Peyer's patch (tissue), 4 donors: ENCODE measurements at regions not wholly inside any gene's neighbourhood (a gene's known extent, or its start where the extent isn't known, plus 50 kb on each side); places are given as distances from the start of the nearest gene placed in this dataset.

Source experiments
- DNase-seq, 3 donors: peaks; one replicate each; pipeline ENCODE4 v3.0.0-alpha.2; 2017 to 2019
- H3K27ac ChIP-seq, 4 donors: fragments of 200-600 bp; sonication (generic); one replicate each; pipeline ENCODE4 v1.5.1; 2016 to 2019
- H3K27me3 ChIP-seq, 2 donors: fragments of 200-600 bp; sonication (generic); one replicate each; pipeline ENCODE4 v1.5.1; 2019
- H3K36me3 ChIP-seq, 3 donors: fragments of 200-600 bp; sonication (generic); one replicate each; pipeline ENCODE4 v1.5.1; 2016 to 2019
- H3K4me1 ChIP-seq, 4 donors: fragments of 200-600 bp; sonication (generic); one replicate each; pipeline ENCODE4 v1.5.1; 2016 to 2019
- H3K4me3 ChIP-seq, 4 donors: fragments of 200-600 bp; sonication (generic); 1 replicate in 3 of 4; 2 replicates in 1 of 4; pipeline ENCODE4 v1.5.1; 2016 to 2019; ENCODE audit warnings: mild to moderate bottlenecking in 1 of 4
- H3K9me3 ChIP-seq, 4 donors: fragments of 200-600 bp; sonication (generic); one replicate each; pipeline ENCODE4 v1.5.1; 2016 to 2019; ENCODE audit warnings: mild to moderate bottlenecking in 1 of 4
- POLR2A ChIP-seq, 2 donors: fragments of 450-650 bp; IDR thresholded peaks; one replicate each; pipeline ENCODE4 v1.5.1; 2017; ENCODE audit warnings: antibody characterized with exemption in 2 of 2, mild to moderate bottlenecking in 2 of 2, moderate library complexity in 2 of 2
- TF ChIP-seq, protein P1 (sequence below), 6 experiments: fragments of 450-650 bp in 4 of 6; fragments of 200-600 bp in 2 of 6; sonication (generic) in 1 of 6; IDR thresholded peaks; one replicate each; pipeline ENCODE4 v1.5.1; 2017 to 2019; ENCODE audit warnings: antibody characterized with exemption in 6 of 6, mild to moderate bottlenecking in 3 of 6, moderate library complexity in 1 of 6

DNA sequence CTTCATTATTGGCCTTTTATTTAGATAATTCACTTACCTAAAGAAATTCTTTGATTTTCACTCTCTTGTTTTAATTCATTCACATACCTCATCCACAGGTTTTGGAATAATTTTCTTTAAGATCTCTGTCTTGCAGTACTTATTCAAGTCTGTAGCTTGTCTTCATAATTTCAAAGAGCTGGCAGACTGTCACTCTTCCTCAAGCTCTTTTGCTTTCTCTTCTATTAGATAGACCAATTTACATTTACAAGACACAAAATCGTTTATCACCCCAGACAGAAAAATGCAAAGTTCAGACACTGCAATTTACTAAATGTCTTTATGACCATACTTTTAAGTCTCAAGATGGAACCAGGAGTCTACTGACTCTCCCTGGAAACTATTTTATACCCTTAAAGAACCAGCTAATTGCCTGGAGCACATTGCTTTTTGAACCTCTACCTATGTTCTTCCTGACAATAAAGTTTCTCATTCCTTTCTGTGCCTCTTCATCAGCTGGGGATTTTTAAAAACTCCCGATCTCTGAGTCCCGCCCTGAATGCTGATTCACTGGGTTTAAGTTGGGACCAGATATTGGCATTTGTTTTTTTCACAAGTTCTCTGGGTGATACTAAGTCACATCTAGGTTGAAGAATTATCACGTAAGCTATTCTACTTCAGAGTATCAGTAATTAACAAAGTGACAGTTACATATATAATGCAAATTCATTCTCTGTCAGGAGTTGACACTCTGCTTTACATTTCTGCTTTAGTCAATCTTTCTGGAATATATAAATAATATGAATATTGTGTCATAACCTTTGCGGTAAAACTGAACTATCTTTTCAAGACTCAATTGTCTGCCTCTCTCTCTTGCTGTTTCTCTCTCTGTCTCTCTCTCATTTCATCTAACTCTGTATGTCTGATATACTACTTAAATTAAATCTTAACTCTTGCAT is 196.4 kb downstream of the PCDH7 start:
- no peak for DNase-seq
- TF ChIP-seq, protein P1, sequence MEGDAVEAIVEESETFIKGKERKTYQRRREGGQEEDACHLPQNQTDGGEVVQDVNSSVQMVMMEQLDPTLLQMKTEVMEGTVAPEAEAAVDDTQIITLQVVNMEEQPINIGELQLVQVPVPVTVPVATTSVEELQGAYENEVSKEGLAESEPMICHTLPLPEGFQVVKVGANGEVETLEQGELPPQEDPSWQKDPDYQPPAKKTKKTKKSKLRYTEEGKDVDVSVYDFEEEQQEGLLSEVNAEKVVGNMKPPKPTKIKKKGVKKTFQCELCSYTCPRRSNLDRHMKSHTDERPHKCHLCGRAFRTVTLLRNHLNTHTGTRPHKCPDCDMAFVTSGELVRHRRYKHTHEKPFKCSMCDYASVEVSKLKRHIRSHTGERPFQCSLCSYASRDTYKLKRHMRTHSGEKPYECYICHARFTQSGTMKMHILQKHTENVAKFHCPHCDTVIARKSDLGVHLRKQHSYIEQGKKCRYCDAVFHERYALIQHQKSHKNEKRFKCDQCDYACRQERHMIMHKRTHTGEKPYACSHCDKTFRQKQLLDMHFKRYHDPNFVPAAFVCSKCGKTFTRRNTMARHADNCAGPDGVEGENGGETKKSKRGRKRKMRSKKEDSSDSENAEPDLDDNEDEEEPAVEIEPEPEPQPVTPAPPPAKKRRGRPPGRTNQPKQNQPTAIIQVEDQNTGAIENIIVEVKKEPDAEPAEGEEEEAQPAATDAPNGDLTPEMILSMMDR (IDR thresholded peaks at IDR 0.05) = no peak
- TF ChIP-seq POLR2A (IDR thresholded peaks at IDR 0.05) = no peak
- no peaks in the 10 kb centered on the region for H3K36me3 ChIP-seq
- no peaks in the 10 kb centered on the region for H3K4me1 ChIP-seq
- H3K27ac ChIP-seq = no peak overlapping the region
- H3K27me3 ChIP-seq = no peaks in the 10 kb centered on the region
- H3K9me3 ChIP-seq = no peaks in the 10 kb centered on the region
- H3K4me3 ChIP-seq = no peak overlapping the region

DNA sequence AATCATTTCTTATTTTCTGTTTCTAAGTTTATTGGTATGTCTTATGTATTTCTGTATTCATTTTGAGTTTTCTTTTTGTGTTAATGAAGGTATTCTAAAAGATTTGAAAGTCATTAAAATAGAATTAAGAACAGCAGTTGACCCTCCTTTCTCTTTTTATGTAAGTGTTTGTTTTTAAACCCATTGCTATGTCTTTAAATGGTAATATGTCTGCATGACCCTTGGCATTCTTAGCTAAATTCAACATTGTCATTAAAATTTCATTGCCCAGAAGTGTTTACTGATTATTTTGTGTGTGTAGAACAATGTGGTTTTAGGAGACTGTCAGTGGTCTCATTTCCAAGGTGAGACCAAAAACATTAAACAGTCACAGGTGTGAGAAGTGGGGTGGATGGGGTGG is 197.8 kb downstream of the PCDH7 start:
- DNase-seq = no peak
- H3K9me3 ChIP-seq = no peaks in the 10 kb centered on the region
- no peak for TF ChIP-seq POLR2A (IDR thresholded peaks at IDR 0.05)
- TF ChIP-seq, protein P1 (IDR thresholded peaks at IDR 0.05) = no peak

DNA sequence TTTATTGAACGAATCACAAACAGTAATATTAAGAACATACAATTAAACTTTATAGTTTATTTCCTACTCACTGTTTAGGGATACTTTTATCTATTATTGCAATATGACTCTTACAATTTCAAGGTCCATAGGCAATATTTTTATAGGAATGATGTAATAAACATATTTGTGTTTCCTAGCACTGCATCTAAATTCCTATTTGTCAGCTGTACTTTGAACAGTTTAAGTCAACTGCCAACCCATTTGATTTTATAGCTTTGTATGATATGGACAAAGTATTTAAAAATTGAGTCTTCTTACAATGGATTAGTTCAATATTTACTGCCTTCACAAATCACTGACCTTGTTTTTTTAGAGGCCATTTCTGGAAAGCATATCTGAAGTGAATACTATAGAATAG is 199.3 kb downstream of the PCDH7 start:
- DNase-seq = no peak
- no peaks in the 10 kb centered on the region for H3K27me3 ChIP-seq

More for the DNA sequence above, 197.8 kb downstream of the PCDH7 start:
- H3K4me3 ChIP-seq = no peak overlapping the region
- no peaks in the 10 kb centered on the region for H3K27me3 ChIP-seq
- H3K36me3 ChIP-seq = no peaks in the 10 kb centered on the region
- no peak overlapping the region for H3K27ac ChIP-seq
- no peaks in the 10 kb centered on the region for H3K4me1 ChIP-seq

DNA sequence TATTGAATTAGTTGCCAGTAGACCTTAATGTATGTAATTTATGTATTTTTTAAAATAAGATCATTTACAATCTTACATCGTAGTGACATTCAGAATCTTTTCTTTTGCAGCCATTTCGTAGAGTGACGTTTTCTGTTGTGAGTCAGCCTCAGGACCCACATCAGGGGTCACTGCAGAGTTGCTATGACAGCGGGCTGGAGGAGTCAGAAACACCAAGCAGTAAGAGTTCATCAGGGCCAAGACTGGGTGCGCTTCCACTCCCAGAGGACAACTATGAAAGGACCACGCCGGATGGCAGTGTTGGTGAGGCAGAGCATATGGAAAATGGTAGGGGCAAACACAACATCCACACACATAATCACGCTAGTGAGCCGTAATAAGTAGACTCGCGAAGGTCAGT is 199.9 kb downstream of the PCDH7 start:
- Histone ChIP-seq H3K27ac (no peak overlapping the region), H3K27me3 (no peaks in the 10 kb centered on the region), H3K4me3 (no peak overlapping the region), H3K4me1 (no peaks in the 10 kb centered on the region), H3K9me3 (no peaks in the 10 kb centered on the region), H3K36me3 (no peaks in the 10 kb centered on the region)
- DNase-seq = no peak
- no peak for TF ChIP-seq POLR2A (IDR thresholded peaks at IDR 0.05)
- TF ChIP-seq, protein P1 (IDR thresholded peaks at IDR 0.05) = no peak

More for the DNA sequence above, 199.3 kb downstream of the PCDH7 start:
- Histone ChIP-seq H3K9me3 (no peaks in the 10 kb centered on the region), H3K4me3 (no peak overlapping the region), H3K4me1 (no peaks in the 10 kb centered on the region), H3K27ac (no peak overlapping the region), H3K36me3 (no peaks in the 10 kb centered on the region)
- TF ChIP-seq, protein P1 (IDR thresholded peaks at IDR 0.05) = no peak
- no peak for TF ChIP-seq POLR2A (IDR thresholded peaks at IDR 0.05)

DNA sequence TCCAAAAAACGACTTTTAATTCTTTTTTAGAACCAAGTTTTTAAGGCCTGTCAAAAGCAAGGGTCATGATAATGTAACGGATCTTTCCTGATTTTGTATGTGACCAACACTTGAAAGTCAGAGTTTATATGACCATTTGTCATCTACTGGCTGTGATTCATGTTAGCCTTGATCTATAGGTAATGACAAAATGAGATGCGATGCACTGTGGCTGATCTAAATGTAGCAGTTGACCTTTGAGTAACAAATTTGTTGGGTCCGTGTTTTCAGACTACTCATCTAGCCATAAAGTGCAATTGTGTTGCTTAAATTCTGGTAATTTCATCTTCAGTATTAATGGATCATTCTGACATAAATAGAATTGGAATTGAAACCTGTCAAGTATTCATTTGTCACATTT is 202.5 kb downstream of the PCDH7 start:
- TF ChIP-seq POLR2A (IDR thresholded peaks at IDR 0.05) = no peak
- TF ChIP-seq, protein P1 (IDR thresholded peaks at IDR 0.05) = no peak
- Histone ChIP-seq H3K27ac (no peak overlapping the region), H3K9me3 (no peaks in the 10 kb centered on the region), H3K4me1 (no peaks in the 10 kb centered on the region), H3K27me3 (no peaks in the 10 kb centered on the region), H3K4me3 (no peak overlapping the region), H3K36me3 (no peaks in the 10 kb centered on the region)
- DNase-seq = no peak
